Nucleus accumbens (tissue), 56 donors: ENCODE measurements at regions not wholly inside any gene's neighbourhood (a gene's known extent, or its start where the extent isn't known, plus 50 kb on each side); places are given as distances from the start of the nearest gene placed in this dataset.
"Not testable (repeated sequence)": the region's sequence is repeated elsewhere in the genome, so short reads cannot be mapped to it uniquely, and the experiment has no call there.

ENCODE experiments used
- DNase-seq, 56 donors: peaks; one replicate each; lab custom pipeline; 2025; lab: John Stamatoyannopoulos, UW

DNA sequence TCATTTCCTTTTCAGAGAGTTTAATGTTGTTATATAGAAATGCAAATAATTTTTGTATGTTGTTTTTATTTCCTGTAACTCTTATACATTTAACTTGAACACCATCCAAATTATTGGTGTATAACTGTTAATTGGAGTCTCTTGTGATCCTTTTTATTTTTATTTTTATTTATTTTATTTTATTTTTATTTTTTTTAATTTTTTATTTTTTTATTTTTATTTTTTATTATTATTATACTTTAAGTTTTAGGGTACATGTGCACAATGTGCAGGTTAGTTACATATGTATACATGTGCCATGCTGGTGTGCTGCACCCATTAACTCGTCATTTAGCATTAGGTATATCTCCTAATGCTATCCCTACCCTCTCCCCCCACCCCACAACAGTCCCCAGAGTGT, 71.2 kb upstream of the LYPLAL1 start:
- DNase-seq = not testable (repeated sequence)

GRCh38 chr1:219105893-219106292, 67.8 kb upstream of the LYPLAL1 start:
- no peak for DNase-seq

DNA sequence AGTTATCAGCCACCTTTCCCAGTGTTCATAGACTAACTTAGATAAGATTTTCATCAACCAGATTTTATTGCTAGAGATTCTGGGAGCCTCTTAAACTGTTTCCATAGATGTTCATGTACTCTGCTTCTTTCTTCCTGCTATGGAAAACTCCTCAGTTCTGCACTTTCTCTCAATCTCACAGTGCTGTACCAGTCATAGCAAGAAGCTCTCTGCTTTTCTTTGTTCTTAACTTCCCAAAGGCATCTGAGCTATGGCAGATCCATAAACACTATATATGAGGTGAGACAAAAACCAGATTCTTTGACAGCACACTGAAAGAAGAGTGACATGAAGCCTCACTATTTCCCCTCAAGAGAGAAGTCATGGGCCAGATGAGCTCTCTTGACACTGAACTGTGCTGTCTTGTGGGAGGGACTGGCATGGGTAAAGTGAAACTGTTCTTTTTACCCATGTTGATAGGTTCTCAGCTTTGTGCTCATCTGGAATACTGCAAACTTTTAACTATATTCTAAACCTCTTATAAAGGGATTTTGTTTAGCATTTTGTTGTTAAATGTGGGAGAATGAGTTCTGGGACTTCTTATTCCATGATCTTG, 64.2 kb upstream of the LYPLAL1 start:
- no peak for DNase-seq

DNA sequence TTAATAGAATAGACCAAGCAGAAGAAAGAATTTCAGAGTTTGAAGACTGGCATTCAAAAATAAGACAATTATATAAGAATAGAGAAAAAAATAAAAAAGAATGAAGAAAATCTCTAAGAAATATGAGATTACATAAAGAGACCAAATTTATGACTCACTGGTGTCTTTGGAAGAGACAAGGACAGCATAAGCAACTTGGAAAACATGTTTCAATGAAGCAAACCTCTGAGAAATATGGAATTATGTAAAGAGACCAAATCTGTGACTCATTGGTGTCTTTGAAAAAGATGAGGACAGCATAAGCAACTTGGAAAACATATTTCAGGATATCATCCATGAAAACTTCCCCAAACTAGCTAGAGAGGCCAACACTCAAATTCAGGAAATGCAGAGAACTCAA, 60.4 kb upstream of the LYPLAL1 start:
- no peak for DNase-seq

GRCh38 chr1:219114014-219114413, 59.7 kb upstream of the LYPLAL1 start:
- no peak for DNase-seq

DNA sequence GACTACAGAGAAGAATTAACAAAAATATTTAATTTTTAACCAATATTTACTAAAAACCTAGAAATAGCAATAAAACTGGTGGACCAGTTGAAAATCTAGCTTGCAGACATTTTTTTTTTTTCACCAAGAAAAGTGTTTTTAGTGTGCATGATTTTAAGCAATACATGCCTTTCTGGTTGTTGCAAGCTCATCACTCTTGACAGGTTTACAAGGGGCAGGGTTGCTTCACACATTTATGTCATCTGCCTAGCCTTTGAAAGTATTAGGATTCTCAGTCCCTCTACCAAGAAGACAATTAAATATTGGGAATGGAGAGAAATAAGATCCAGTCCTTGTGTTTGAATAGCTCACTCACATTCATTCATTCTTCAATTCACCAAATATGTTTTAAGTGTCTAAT, 53.8 kb upstream of the LYPLAL1 start:
- DNase-seq = no peak

GRCh38 chr1:219120624-219121544, 52.8 kb upstream of the LYPLAL1 start:
- DNase-seq = no peak

GRCh38 chr1:219121679-219122078, 52.0 kb upstream of the LYPLAL1 start:
- no peak for DNase-seq

DNA sequence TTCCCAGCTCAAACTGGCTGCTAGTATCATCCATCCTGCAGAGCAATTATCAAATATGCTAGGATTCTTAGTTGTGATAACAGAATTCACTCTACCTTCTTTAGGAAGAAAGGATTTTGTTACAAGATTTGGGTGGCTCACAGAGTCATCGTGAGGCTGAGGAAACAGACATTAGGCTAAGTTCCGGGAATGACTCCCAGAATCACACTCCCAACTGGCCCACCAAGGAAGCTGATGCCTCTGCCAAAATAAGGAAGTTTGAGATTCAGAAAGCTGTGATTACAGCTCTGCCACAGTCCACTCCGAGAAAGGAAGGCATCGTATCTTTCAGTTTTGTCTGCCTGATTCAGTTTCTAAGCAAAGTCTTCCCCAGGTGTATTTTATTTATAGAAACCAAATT, 50.6 kb upstream of the LYPLAL1 start:
- no peak for DNase-seq
